ENCODE measurements at regions not wholly inside any gene's neighbourhood (a gene's known extent, or its start where the extent isn't known, plus 50 kb on each side); places are given as distances from the start of the nearest gene placed in this dataset.

DNA sequence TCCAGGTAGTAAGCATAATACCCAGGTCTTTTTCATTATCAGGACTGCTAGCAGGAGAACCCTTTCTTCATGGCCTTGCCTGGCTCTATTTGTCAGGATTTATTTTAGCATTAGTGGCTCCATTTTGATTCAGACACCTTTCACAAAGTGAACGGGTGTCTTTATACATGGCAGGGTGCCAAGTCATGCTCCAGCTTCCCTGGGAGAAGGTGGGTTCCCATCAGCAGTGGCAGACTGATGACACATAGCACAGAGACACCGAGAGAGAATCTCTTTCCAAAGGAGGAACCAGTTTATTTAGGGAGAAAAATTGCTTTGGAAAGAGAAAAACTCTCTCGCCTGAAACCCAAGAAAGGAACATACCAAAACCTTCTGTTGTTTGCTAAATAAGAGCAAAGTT, 135.3 kb upstream of the TMTC4 start:
- no peaks in the 10 kb centered on the region for H3K36me3 Mint-ChIP-seq (ENCODE audit: low read depth)
- DNase-seq (no peak), ATAC-seq (ENCODE audit: low read depth) (no peak)
- intact Hi-C loops (cut with micrococcal nuclease), result no loop called here
- no peak overlapping the region for H3K27ac Mint-ChIP-seq
- no peak overlapping the region for H3K4me3 Mint-ChIP-seq
- CTCF ChIA-PET, result no interaction called here
- TF ChIP-seq, protein P1, sequence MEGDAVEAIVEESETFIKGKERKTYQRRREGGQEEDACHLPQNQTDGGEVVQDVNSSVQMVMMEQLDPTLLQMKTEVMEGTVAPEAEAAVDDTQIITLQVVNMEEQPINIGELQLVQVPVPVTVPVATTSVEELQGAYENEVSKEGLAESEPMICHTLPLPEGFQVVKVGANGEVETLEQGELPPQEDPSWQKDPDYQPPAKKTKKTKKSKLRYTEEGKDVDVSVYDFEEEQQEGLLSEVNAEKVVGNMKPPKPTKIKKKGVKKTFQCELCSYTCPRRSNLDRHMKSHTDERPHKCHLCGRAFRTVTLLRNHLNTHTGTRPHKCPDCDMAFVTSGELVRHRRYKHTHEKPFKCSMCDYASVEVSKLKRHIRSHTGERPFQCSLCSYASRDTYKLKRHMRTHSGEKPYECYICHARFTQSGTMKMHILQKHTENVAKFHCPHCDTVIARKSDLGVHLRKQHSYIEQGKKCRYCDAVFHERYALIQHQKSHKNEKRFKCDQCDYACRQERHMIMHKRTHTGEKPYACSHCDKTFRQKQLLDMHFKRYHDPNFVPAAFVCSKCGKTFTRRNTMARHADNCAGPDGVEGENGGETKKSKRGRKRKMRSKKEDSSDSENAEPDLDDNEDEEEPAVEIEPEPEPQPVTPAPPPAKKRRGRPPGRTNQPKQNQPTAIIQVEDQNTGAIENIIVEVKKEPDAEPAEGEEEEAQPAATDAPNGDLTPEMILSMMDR (IDR thresholded peaks at IDR 0.05), result no peak
- no peaks in the 10 kb centered on the region for H3K4me1 Mint-ChIP-seq
- no peaks in the 10 kb centered on the region for H3K9me3 Mint-ChIP-seq
- POLR2A ChIA-PET, result no interaction called here
- peaks cover 9% of the 10 kb centered on the region for H3K27me3 Mint-ChIP-seq

DNA sequence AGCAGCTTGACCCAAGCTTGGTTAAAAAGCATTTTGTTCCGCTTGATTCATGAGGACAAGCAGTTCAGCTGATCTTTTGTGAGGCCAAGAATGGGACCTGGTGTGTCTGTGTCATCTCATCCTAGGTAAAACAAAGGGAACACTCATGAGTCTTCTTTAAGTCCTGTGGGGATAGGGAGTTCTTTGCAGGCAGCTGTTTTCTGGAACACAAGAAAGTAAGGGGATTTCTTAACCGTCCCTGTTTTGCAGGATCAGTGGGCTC, 134.5 kb upstream of the TMTC4 start:
- no peak overlapping the region for H3K27ac Mint-ChIP-seq
- H3K9me3 Mint-ChIP-seq, result no peaks in the 10 kb centered on the region
- TF ChIP-seq, protein P1 (IDR thresholded peaks at IDR 0.05), result no peak
- H3K4me1 Mint-ChIP-seq, result no peaks in the 10 kb centered on the region
- ChIA-PET CTCF (interaction anchor here (0.6 kb wide), 1 partner anchor 236 kb away, joined by 5 read pairs; no protein-coding TSS in a partner anchor), POLR2A (no interaction called here)
- intact Hi-C loops (cut with micrococcal nuclease), result no loop called here
- H3K4me3 Mint-ChIP-seq, result no peak overlapping the region
- peaks cover 9% of the 10 kb centered on the region for H3K27me3 Mint-ChIP-seq
- ATAC-seq (ENCODE audit: low read depth), result no peak
- no peaks in the 10 kb centered on the region for H3K36me3 Mint-ChIP-seq (ENCODE audit: low read depth)
- no peak for DNase-seq

DNA sequence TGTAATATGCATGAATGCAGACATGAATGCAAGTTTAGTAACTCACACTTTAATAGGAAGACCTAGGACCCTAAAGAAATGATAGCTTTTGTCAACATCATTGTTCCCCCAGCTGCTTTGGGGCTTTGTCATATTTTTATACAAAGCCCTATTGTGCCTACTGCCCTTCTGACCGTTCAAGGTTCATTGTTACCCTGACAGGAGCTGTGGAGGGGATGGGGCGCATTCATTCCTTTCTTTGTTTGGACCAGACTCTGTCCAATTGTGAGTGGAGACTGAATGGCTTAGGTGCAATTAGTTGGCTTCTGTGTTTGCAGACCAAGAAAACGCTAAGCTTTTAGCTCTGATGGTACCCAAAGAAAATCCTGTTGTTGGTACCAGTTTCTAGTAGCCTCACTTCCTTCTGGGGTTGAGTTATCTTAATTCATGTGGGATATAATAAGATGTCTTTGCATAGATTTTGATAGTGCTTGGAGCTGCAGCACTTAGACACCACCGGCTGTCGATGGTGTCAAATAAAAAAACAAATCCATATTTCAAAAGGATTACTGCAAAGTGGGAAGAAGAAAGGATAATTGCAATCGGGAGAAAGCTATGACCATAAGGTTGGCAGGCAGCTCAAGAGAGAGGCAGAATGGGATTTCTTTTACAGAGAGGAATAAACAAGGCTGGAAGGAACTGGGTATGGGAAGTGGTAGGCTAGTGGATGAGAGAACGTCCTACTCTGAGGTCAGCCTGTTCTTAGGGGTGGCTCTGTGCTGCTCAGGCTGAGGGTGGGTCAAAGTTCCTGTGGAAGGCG, 133.9 kb upstream of the TMTC4 start:
- ChIA-PET CTCF (interaction anchor here (0.6 kb wide), 1 partner anchor 235 kb away, joined by 5 read pairs; no protein-coding TSS in a partner anchor), POLR2A (no interaction called here)
- DNase-seq (no peak), ATAC-seq (ENCODE audit: low read depth) (no peak)
- Mint-ChIP-seq H3K27ac (no peak overlapping the region), H3K36me3 (ENCODE audit: low read depth) (no peaks in the 10 kb centered on the region), H3K9me3 (no peaks in the 10 kb centered on the region), H3K4me3 (no peak overlapping the region), H3K4me1 (no peaks in the 10 kb centered on the region), H3K27me3 (peaks cover 9% of the 10 kb centered on the region)
- TF ChIP-seq, protein P1 (IDR thresholded peaks at IDR 0.05), result no peak
- intact Hi-C loops (cut with micrococcal nuclease), result no loop called here

DNA sequence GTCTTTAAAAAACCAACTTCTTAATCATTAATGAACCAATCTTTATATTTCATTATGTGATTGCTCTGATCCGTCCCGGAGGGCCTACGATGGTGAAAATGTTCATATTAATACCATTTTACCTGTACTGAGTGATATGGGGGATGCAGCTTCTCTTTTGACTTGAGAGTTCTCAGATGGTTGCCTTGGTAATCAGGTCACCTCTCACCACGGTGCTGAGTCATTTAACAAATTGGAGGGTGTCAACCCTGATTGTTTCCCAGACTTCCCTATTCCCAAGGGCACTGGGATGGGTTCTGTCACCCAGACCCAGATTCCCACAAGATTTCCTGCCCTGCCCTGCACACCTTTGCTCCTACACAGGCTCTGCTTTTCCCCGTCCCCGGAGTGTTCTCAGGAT, 128.5 kb upstream of the TMTC4 start:
- intact Hi-C loops (cut with micrococcal nuclease), result no loop called here
- TF ChIP-seq, protein P1 (IDR thresholded peaks at IDR 0.05), result no peak
- Mint-ChIP-seq H3K36me3 (ENCODE audit: low read depth) (no peaks in the 10 kb centered on the region), H3K9me3 (no peaks in the 10 kb centered on the region), H3K27me3 (peaks cover 4% of the 10 kb centered on the region), H3K4me3 (no peak overlapping the region), H3K27ac (no peak overlapping the region), H3K4me1 (no peaks in the 10 kb centered on the region)
- CTCF ChIA-PET, result no interaction called here
- no peak for ATAC-seq (ENCODE audit: low read depth)
- POLR2A ChIA-PET, result no interaction called here
- DNase-seq, result no peak

DNA sequence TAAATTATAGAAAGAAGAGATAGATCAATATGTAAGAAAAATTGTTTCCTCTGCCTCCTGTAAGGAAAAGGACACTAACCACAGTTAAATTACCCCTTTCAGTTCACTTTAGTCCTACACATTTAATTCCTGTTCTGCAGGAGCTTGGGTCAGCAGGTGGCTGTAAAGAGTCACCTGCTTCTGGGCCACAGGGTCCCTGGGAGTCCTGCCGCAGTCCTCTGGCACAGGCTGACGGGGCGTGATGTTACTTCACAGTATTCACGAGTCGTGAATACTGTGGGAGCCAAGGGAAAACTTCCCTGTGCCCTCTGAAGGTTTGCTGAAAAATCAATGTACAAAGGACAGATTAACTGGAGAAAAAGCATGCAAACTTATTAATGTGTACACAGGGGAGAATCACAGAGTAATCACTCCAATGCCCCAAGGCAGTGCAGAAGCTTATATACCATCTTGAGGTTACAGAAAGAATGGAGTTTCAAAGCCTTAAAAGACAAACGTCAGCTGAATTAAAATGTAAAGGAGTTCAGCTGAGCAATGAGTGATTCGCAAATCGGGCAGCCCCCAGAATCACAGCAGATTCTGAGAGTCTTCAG, 125.8 kb upstream of the TMTC4 start:
- Mint-ChIP-seq H3K27ac (no peak overlapping the region), H3K4me1 (no peaks in the 10 kb centered on the region), H3K27me3 (no peaks in the 10 kb centered on the region), H3K36me3 (ENCODE audit: low read depth) (no peaks in the 10 kb centered on the region), H3K9me3 (peaks cover 7% of the 10 kb centered on the region), H3K4me3 (no peak overlapping the region)
- CTCF ChIA-PET, result no interaction called here
- DNase-seq (no peak), ATAC-seq (ENCODE audit: low read depth) (no peak)
- TF ChIP-seq, protein P1 (IDR thresholded peaks at IDR 0.05), result no peak
- POLR2A ChIA-PET, result no interaction called here
- intact Hi-C loops (cut with micrococcal nuclease), result no loop called here

Measured in activated B cell treated with CpG ODN at 0.5 μM for 24 hours (primary cell).